GM13977 (cell line): ENCODE measurements at regions not wholly inside any gene's neighbourhood (a gene's known extent, or its start where the extent isn't known, plus 50 kb on each side); places are given as distances from the start of the nearest gene placed in this dataset.

Experiments used
- DNase-seq: peaks from one replicate; pipeline ENCODE4 v3.0.0; 2012; ENCODE audit warnings: low spot score
- CTCF ChIP-seq: IDR thresholded peaks from 2 replicates; pipeline ENCODE4 v1.5.1; 2012; ENCODE audit warnings: mild to moderate bottlenecking, control low read depth; ENCODE audit not compliant: insufficient read depth; ENCODE audit errors: extremely low read depth, missing control alignments
- in situ Hi-C: fragments of 300-500 bp; cut with MboI; formaldehyde crosslinking; loops from one replicate; pipeline ENCODE4 v1.12.0; 2022; ENCODE audit warnings: low sequenced_read_pairs, low pct_unique_long_range_greater_than_20kb, mixed read lengths, inconsistent platforms; ENCODE audit not compliant: unreplicated experiment

GRCh38 chr7:21099955-21100354 lies 313.3 kb upstream of the SP8 start:
- TF ChIP-seq CTCF = no peak
- in situ Hi-C loops = no loop called here
- no peak for DNase-seq

GRCh38 chr7:21101541-21101940 lies 314.9 kb upstream of the SP8 start:
- DNase-seq = no peak
- in situ Hi-C loops = no loop called here
- no peak for TF ChIP-seq CTCF

DNA sequence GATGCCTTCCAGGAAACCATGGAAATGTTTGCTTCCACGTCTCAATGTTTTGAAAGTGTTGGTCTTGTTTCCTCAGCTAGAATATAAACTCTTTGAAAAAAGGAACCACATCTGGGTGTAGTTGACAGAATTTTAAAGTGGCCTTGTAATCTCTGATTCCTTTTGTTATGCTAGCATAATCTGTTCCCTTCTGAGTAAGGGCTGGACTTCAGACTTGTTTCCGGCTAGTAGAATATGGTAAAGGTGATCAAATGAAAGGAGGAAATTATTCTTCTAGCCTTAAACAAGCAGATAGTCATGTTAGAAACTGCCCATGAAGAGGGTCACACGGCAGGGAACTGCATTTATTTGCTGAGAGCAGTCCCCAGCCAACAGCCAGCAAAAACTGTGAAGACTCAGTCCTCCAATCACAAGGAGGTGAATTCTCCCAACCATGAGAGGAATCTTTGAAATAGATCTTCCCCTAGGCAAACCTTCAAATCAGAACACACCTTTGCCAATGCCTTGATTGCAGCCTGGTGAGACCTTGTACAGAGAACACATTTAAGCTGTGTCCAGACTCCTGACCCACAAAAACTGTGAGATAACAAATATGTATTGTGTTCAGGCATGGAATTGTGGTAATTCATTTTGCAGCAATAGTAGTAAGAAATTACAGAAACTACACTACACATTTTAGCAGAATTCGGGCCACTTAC lies 316.9 kb upstream of the SP8 start:
- in situ Hi-C loops = no loop called here
- TF ChIP-seq CTCF = no peak
- DNase-seq = no peak

DNA sequence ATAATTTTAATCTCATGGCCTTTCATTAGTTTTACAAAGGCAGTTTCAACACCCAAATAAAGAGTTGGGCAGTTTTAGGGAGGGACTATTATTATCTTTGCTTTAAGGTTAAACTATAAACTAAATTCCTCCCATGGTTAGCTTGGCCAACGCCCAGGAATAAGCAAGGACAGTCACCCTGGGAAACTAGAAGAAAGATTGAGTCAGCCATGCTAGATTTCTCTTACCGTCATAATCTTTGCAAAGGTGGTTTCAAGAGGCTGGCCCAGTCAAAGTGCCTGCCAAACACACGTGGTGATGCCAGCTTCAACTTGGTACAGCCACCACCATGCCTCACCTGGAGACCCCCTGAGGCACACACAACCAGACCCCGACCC lies 317.4 kb upstream of the SP8 start:
- DNase-seq = no peak
- no peak for TF ChIP-seq CTCF
- in situ Hi-C loops = no loop called here

DNA sequence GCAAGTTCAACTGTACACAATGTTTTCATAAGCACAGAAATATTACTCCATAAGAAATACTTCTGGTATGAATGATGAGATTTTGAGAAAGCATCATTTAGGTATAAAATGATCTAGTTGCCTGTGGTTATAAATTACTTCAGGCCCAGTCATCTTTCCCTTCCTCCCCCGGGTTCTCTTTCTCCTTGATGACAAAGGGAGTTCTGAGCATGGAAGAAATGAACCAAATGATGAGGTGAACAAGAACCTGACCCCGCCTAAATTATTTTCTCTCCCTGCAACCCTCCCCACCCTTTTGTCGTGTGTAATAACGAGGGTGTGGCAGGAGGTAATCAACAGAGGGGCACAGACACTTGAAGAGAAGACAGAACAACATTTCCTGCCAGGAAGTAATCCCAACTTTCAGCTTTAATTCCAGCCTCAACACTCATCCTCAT lies 319.6 kb upstream of the SP8 start:
- in situ Hi-C loops = no loop called here
- no peak for DNase-seq
- TF ChIP-seq CTCF = no peak

- TF ChIP-seq CTCF = no peak
- DNase-seq = no peak
- in situ Hi-C loops = no loop called here
Measured at GRCh38 chr7:21107101-21107500, 320.4 kb upstream of the SP8 start.
